ENCODE measurements at regions not wholly inside any gene's neighbourhood (a gene's known extent, or its start where the extent isn't known, plus 50 kb on each side); places are given as distances from the start of the nearest gene placed in this dataset.
"Not testable (repeated sequence)": the region's sequence is repeated elsewhere in the genome, so short reads cannot be mapped to it uniquely, and the experiment has no call there.

DNA sequence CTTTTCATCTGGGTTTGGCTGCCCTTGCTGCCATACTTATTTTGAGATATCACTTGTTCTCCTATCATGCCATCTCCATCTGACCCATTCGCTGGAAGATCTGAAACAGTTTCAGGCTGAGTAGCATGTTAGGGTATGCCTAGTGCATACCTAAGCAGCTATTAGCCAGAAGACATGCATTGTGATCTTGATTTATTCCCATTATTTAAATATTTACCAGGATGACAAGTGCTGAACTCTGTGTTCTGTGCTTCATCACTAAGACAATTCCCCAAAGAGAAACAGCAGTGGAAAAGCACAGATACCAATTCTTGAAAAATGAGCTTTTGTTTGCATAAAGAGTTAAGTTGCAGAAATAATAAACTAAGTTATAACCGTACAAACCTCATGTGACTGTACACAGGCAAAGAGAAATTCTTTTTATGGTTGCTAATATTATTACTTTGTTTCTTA, 271.0 kb upstream of the ARSJ start:
- TF ChIP-seq, protein P1, sequence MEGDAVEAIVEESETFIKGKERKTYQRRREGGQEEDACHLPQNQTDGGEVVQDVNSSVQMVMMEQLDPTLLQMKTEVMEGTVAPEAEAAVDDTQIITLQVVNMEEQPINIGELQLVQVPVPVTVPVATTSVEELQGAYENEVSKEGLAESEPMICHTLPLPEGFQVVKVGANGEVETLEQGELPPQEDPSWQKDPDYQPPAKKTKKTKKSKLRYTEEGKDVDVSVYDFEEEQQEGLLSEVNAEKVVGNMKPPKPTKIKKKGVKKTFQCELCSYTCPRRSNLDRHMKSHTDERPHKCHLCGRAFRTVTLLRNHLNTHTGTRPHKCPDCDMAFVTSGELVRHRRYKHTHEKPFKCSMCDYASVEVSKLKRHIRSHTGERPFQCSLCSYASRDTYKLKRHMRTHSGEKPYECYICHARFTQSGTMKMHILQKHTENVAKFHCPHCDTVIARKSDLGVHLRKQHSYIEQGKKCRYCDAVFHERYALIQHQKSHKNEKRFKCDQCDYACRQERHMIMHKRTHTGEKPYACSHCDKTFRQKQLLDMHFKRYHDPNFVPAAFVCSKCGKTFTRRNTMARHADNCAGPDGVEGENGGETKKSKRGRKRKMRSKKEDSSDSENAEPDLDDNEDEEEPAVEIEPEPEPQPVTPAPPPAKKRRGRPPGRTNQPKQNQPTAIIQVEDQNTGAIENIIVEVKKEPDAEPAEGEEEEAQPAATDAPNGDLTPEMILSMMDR (IDR thresholded peaks at IDR 0.05; ENCODE audit: control extremely low read depth, extremely low read depth) = no peak
- Histone ChIP-seq H3K4me1 (ENCODE audit: control insufficient read depth in 5 of 5, insufficient read depth in 5 of 5, low read length in 5 of 5) (no peaks in the 10 kb centered on the region), H3K9ac (ENCODE audit: insufficient read depth in 1 of 2, low read length in 2 of 2) (no peak overlapping the region), H3K36me3 (ENCODE audit: control insufficient read depth in 4 of 4, insufficient read depth in 4 of 4, low read length in 4 of 4) (no peaks in the 10 kb centered on the region), H3K9me3 (ENCODE audit: control insufficient read depth in 4 of 4, insufficient read depth in 3 of 4, low read length in 3 of 4) (no peaks in the 10 kb centered on the region), H3K27ac (ENCODE audit: low read depth in 1 of 2, low read length in 1 of 2) (no peak overlapping the region), H3K27me3 (ENCODE audit: control insufficient read depth in 3 of 3, insufficient read depth in 3 of 3, low read length in 2 of 3) (no peaks in the 10 kb centered on the region), H3K4me3 (no peak overlapping the region)
- DNase-seq (no peak), ATAC-seq (ENCODE audit: insufficient read depth, low FRiP score) (no peak)
- 54 to 79% methylated on average over 2 of the region's 2 CpGs for WGBS, 2 donors

DNA sequence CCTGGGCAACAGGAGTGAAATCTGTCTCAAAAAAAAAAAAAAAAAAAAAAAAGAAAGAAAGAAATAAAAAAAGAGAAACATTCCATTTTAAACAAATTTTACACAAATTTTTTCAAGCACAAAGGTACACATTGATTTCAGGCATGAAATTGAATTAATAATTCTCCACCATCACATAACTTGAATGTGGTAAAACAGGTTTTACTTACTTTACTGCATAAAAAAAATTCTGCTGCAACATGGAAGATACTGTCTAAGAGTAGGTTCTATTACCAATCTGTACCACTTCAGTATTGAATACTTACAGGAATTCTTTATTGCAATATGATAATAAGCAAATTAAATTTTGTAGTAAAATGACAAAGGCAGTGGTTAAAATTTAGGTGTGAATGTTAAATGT, 271.6 kb upstream of the ARSJ start:
- H3K27me3 ChIP-seq (ENCODE audit: control insufficient read depth in 3 of 3, insufficient read depth in 3 of 3, low read length in 2 of 3) = no peaks in the 10 kb centered on the region
- no peaks in the 10 kb centered on the region for H3K36me3 ChIP-seq (ENCODE audit: control insufficient read depth in 4 of 4, insufficient read depth in 4 of 4, low read length in 4 of 4)
- H3K27ac ChIP-seq (ENCODE audit: low read depth in 1 of 2, low read length in 1 of 2) = no peak overlapping the region
- no peaks in the 10 kb centered on the region for H3K9me3 ChIP-seq (ENCODE audit: control insufficient read depth in 4 of 4, insufficient read depth in 3 of 4, low read length in 3 of 4)
- ATAC-seq (ENCODE audit: insufficient read depth, low FRiP score) = no peak
- H3K9ac ChIP-seq (ENCODE audit: insufficient read depth in 1 of 2, low read length in 2 of 2) = no peak overlapping the region
- no peaks in the 10 kb centered on the region for H3K4me1 ChIP-seq (ENCODE audit: control insufficient read depth in 5 of 5, insufficient read depth in 5 of 5, low read length in 5 of 5)
- peak in 1 of 3 donors; percentile 23 for DNase-seq
- no peak overlapping the region for H3K4me3 ChIP-seq
- TF ChIP-seq, protein P1 (IDR thresholded peaks at IDR 0.05; ENCODE audit: control extremely low read depth, extremely low read depth) = no peak

DNA sequence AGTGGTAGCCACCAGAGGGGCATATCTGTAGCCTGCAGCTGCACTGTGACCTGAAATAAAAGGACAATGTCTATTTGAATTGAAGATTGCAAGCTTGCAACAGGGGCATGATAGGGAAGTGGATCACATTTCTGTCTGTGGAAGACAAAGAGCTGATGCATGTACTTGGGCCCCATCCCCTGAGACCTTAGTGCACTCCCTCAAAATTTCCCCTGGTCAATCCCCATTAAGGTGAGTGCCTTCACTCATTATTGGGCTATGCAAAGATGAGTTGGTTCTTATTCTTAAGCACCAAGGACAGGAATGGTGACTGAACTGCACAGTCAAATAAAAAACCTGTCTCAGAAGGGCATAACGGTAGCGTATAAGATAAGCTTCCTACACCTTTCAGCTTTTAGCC, 273.1 kb upstream of the ARSJ start:
- Histone ChIP-seq H3K36me3 (ENCODE audit: control insufficient read depth in 4 of 4, insufficient read depth in 4 of 4, low read length in 4 of 4) (no peaks in the 10 kb centered on the region), H3K4me1 (ENCODE audit: control insufficient read depth in 5 of 5, insufficient read depth in 5 of 5, low read length in 5 of 5) (no peaks in the 10 kb centered on the region), H3K9ac (ENCODE audit: insufficient read depth in 1 of 2, low read length in 2 of 2) (no peak overlapping the region), H3K27me3 (ENCODE audit: control insufficient read depth in 3 of 3, insufficient read depth in 3 of 3, low read length in 2 of 3) (no peaks in the 10 kb centered on the region), H3K9me3 (ENCODE audit: control insufficient read depth in 4 of 4, insufficient read depth in 3 of 4, low read length in 3 of 4) (no peaks in the 10 kb centered on the region), H3K4me3 (no peak overlapping the region), H3K27ac (ENCODE audit: low read depth in 1 of 2, low read length in 1 of 2) (no peak overlapping the region)
- ATAC-seq (ENCODE audit: insufficient read depth, low FRiP score) (no peak), DNase-seq (no peak)
- 95 to 97% methylated on average over 2 of the region's 2 CpGs for WGBS, 2 donors
- TF ChIP-seq, protein P1 (IDR thresholded peaks at IDR 0.05; ENCODE audit: control extremely low read depth, extremely low read depth) = no peak

DNA sequence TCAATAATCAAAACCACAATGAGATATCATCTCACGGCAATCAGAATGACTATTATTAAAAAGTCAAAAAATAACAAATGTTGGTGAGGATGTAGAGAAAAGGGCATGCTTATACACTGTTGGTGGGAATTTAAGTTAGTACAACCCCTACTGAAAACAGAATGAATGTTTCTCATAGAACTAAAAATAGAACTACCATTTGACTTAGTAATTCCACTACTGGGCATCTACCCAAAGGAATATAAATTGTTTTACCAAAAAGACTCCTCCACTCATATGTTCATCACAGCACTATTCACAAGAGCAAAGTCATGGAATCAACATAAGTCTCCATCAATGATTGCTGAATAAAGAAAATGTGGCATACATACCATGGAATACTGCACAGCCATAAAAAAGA, 278.1 kb upstream of the ARSJ start:
- no peak overlapping the region for H3K9ac ChIP-seq (ENCODE audit: insufficient read depth in 1 of 2, low read length in 2 of 2)
- 0 to 88% methylated on average over 1 of the region's 1 CpG for WGBS, 2 donors
- no peak overlapping the region for H3K4me3 ChIP-seq
- TF ChIP-seq, protein P1 (IDR thresholded peaks at IDR 0.05; ENCODE audit: control extremely low read depth, extremely low read depth) = no peak
- no peaks in the 10 kb centered on the region for H3K4me1 ChIP-seq (ENCODE audit: control insufficient read depth in 5 of 5, insufficient read depth in 5 of 5, low read length in 5 of 5)
- no peak overlapping the region for H3K27ac ChIP-seq (ENCODE audit: low read depth in 1 of 2, low read length in 1 of 2)
- no peaks in the 10 kb centered on the region for H3K36me3 ChIP-seq (ENCODE audit: control insufficient read depth in 4 of 4, insufficient read depth in 4 of 4, low read length in 4 of 4)
- DNase-seq = no peak
- ATAC-seq (ENCODE audit: insufficient read depth, low FRiP score) = no peak
- no peaks in the 10 kb centered on the region for H3K9me3 ChIP-seq (ENCODE audit: control insufficient read depth in 4 of 4, insufficient read depth in 3 of 4, low read length in 3 of 4)
- no peaks in the 10 kb centered on the region for H3K27me3 ChIP-seq (ENCODE audit: control insufficient read depth in 3 of 3, insufficient read depth in 3 of 3, low read length in 2 of 3)

DNA sequence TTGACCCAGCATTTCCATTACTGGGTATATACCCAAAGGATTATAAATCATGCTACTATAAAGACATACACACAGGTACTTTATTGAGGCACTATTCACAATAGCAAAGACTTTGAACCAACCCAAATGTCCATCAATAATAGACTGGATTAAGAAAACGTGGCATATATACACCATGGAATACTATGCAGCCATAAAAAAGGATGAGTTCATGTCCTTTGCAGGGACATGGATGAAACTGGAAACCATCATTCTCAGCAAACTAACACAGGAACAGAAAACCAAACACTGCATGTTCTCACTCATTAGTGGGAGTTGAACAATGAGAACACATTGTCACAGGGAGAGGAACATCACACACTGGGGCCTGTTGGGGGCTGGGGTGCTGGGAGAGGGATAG, 283.0 kb upstream of the ARSJ start:
- ATAC-seq (ENCODE audit: insufficient read depth, low FRiP score); H3K36me3 ChIP-seq (ENCODE audit: control insufficient read depth in 4 of 4, insufficient read depth in 4 of 4, low read length in 4 of 4); H3K9ac ChIP-seq (ENCODE audit: insufficient read depth in 1 of 2, low read length in 2 of 2); DNase-seq; H3K4me1 ChIP-seq (ENCODE audit: control insufficient read depth in 5 of 5, insufficient read depth in 5 of 5, low read length in 5 of 5); H3K27ac ChIP-seq (ENCODE audit: low read depth in 1 of 2, low read length in 1 of 2); H3K9me3 ChIP-seq (ENCODE audit: control insufficient read depth in 4 of 4, insufficient read depth in 3 of 4, low read length in 3 of 4); H3K27me3 ChIP-seq (ENCODE audit: control insufficient read depth in 3 of 3, insufficient read depth in 3 of 3, low read length in 2 of 3); H3K4me3 ChIP-seq: not testable (repeated sequence)
- 57 to 58% methylated on average over 1 of the region's 1 CpG for WGBS, 2 donors

Data from lung (tissue), 11 donors.